Fibroblast of lung (primary cell): ENCODE measurements at regions not wholly inside any gene's neighbourhood (a gene's known extent, or its start where the extent isn't known, plus 50 kb on each side); places are given as distances from the start of the nearest gene placed in this dataset.

Source experiments
- EZH2 ChIP-seq: IDR thresholded peaks from 2 replicates; pipeline ENCODE4 v1.5.1; 2012; ENCODE audit warnings: low read length, control low read depth, mild to moderate bottlenecking; ENCODE audit errors: missing control alignments
- TF ChIP-seq, protein P1 (sequence below), 2 donors: IDR thresholded peaks in 1 of 2; conservative IDR thresholded peaks in 1 of 2; 1 replicate in 1 of 2; 2 replicates in 1 of 2; pipeline ENCODE4 v1.5.1; 2011 to 2012; ENCODE audit warnings: low read length in 2 of 2, control low read depth in 1 of 2, inconsistent platforms in 1 of 2, low read depth in 1 of 2, mild to moderate bottlenecking in 1 of 2

- TF ChIP-seq, protein P1, sequence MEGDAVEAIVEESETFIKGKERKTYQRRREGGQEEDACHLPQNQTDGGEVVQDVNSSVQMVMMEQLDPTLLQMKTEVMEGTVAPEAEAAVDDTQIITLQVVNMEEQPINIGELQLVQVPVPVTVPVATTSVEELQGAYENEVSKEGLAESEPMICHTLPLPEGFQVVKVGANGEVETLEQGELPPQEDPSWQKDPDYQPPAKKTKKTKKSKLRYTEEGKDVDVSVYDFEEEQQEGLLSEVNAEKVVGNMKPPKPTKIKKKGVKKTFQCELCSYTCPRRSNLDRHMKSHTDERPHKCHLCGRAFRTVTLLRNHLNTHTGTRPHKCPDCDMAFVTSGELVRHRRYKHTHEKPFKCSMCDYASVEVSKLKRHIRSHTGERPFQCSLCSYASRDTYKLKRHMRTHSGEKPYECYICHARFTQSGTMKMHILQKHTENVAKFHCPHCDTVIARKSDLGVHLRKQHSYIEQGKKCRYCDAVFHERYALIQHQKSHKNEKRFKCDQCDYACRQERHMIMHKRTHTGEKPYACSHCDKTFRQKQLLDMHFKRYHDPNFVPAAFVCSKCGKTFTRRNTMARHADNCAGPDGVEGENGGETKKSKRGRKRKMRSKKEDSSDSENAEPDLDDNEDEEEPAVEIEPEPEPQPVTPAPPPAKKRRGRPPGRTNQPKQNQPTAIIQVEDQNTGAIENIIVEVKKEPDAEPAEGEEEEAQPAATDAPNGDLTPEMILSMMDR (conservative IDR thresholded peaks at IDR 0.05 in 1 of 2, IDR thresholded peaks at IDR 0.05 in 1 of 2; ENCODE audit: low read depth in 1 of 2, low read length in 2 of 2), result no peak
- no peak for TF ChIP-seq EZH2
These were observed 55.3 kb upstream of the CFAP46 start for GRCh38 chr10:132997517-132998265.
